ENCODE measurements at regions not wholly inside any gene's neighbourhood (a gene's known extent, or its start where the extent isn't known, plus 50 kb on each side); places are given as distances from the start of the nearest gene placed in this dataset.

DNA sequence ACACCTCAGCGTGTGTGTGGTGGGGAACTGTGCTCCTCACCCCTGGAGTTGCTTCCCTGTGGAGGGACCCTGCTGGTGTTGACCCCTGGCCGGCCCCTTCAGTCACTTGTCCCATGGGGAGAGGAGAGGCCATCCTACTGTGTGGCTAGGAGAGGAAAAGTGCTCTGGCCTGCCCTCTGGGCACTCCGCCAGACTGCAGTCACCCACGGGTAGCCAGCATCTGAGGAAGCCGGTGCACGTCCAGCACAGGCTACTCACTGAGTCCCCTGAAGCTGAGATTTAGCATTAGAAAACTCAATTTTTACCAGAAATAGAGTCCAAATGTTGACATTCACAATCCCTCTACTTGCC is 211.5 kb upstream of the RAB6C start:
- dilution Hi-C loops (cut with MboI; ENCODE audit: extremely low pct_ligation_motif_present, low sequenced_read_pairs) = no loop called here
- intact Hi-C loops (cut with micrococcal nuclease) = no loop called here
- Histone ChIP-seq H3K9me1 (replicated peaks; ENCODE audit: control insufficient read depth, extremely low read depth, insufficient read depth, low read length) (no peaks in the 10 kb centered on the region), H3K79me2 (ENCODE audit: control insufficient read depth, insufficient read depth, low read length) (no peaks in the 10 kb centered on the region), H3K4me3 (replicated peaks in 1 of 3; ENCODE audit: insufficient read depth in 1 of 3, low read depth in 1 of 3, low read length in 3 of 3) (no peak overlapping the region), H4K20me1 (replicated peaks; ENCODE audit: control insufficient read depth, extremely low read depth, insufficient read depth, low read length) (no peaks in the 10 kb centered on the region), H3K9ac (replicated peaks; ENCODE audit: extremely low read depth, insufficient read depth, low read length) (no peak overlapping the region), H3K27ac (ENCODE audit: insufficient read depth, low read depth, low read length) (no peak overlapping the region), H3K36me3 (ENCODE audit: control insufficient read depth in 2 of 2, extremely low read depth in 1 of 2, insufficient read depth in 2 of 2, low read length in 2 of 2) (no peaks in the 10 kb centered on the region), H3K27me3 (ENCODE audit: control insufficient read depth in 2 of 2, insufficient read depth in 2 of 2, low read length in 2 of 2) (no peaks in the 10 kb centered on the region), H3K4me1 (ENCODE audit: control insufficient read depth, extremely low read depth, insufficient read depth, low read length) (no peaks in the 10 kb centered on the region), H2AFZ (ENCODE audit: low read depth, low read length) (no peak overlapping the region), H3K4me2 (ENCODE audit: insufficient read depth, low read length) (no peak overlapping the region), H3K9me3 (replicated peaks; ENCODE audit: control insufficient read depth, insufficient read depth, low read length) (peaks cover 4% of the 10 kb centered on the region)
- TF ChIP-seq POLR2A (IDR thresholded peaks at IDR 0.05; ENCODE audit: low read depth, low read length) (no peak), JUN (IDR thresholded peaks at IDR 0.05; ENCODE audit: borderline replicate concordance, insufficient read depth, insufficient read length, low read depth) (no peak)
- TF ChIP-seq, protein P1, sequence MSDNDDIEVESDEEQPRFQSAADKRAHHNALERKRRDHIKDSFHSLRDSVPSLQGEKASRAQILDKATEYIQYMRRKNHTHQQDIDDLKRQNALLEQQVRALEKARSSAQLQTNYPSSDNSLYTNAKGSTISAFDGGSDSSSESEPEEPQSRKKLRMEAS (IDR thresholded peaks at IDR 0.05; ENCODE audit: insufficient read depth, insufficient read length) = no peak
- BruUV-seq (replicated peaks) = no TSS peak
- POLR2A ChIA-PET = no interaction called here
- FAIRE-seq (no peak), DNase-seq (ENCODE audit: low read depth, low spot score) (no peak)
- CTCF ChIA-PET = no interaction called here

GRCh38 chr2:129768485-129769184 is 210.8 kb upstream of the RAB6C start:
- intact Hi-C loops (cut with micrococcal nuclease) = no loop called here
- Histone ChIP-seq H3K4me1 (ENCODE audit: control insufficient read depth, extremely low read depth, insufficient read depth, low read length) (no peaks in the 10 kb centered on the region), H3K4me2 (ENCODE audit: insufficient read depth, low read length) (no peak overlapping the region), H4K20me1 (replicated peaks; ENCODE audit: control insufficient read depth, extremely low read depth, insufficient read depth, low read length) (no peaks in the 10 kb centered on the region), H3K9ac (replicated peaks; ENCODE audit: extremely low read depth, insufficient read depth, low read length) (no peak overlapping the region), H2AFZ (ENCODE audit: low read depth, low read length) (no peak overlapping the region), H3K79me2 (ENCODE audit: control insufficient read depth, insufficient read depth, low read length) (no peaks in the 10 kb centered on the region), H3K9me1 (replicated peaks; ENCODE audit: control insufficient read depth, extremely low read depth, insufficient read depth, low read length) (no peaks in the 10 kb centered on the region), H3K36me3 (ENCODE audit: control insufficient read depth in 2 of 2, extremely low read depth in 1 of 2, insufficient read depth in 2 of 2, low read length in 2 of 2) (no peaks in the 10 kb centered on the region), H3K27me3 (ENCODE audit: control insufficient read depth in 2 of 2, insufficient read depth in 2 of 2, low read length in 2 of 2) (no peaks in the 10 kb centered on the region), H3K4me3 (replicated peaks in 1 of 3; ENCODE audit: insufficient read depth in 1 of 3, low read depth in 1 of 3, low read length in 3 of 3) (no peak overlapping the region), H3K27ac (ENCODE audit: insufficient read depth, low read depth, low read length) (no peak overlapping the region), H3K9me3 (replicated peaks; ENCODE audit: control insufficient read depth, insufficient read depth, low read length) (peaks cover 4% of the 10 kb centered on the region)
- no peak for FAIRE-seq
- no TSS peak for BruUV-seq (replicated peaks)
- dilution Hi-C loops (cut with MboI; ENCODE audit: extremely low pct_ligation_motif_present, low sequenced_read_pairs) = no loop called here
- CTCF ChIA-PET = no interaction called here
- POLR2A ChIA-PET = no interaction called here
- no peak for TF ChIP-seq GATA2 (IDR thresholded peaks at IDR 0.05; ENCODE audit: insufficient read depth, insufficient read length, low read depth, low read length)
- no peak for TF ChIP-seq FOS (IDR thresholded peaks at IDR 0.05; ENCODE audit: borderline replicate concordance, insufficient read depth, low read length)
- no peak for TF ChIP-seq CTCF (IDR thresholded peaks at IDR 0.05; ENCODE audit: extremely low read depth in 1 of 2, insufficient read depth in 1 of 2, low read depth in 1 of 2, low read length in 2 of 2)
- no peak for TF ChIP-seq MYC (IDR thresholded peaks at IDR 0.05; ENCODE audit: low read depth, low read length)
- no peak for TF ChIP-seq POLR2AphosphoS5 (IDR thresholded peaks at IDR 0.05; ENCODE audit: insufficient read depth, low read depth, low read length)
- TF ChIP-seq, protein P1 (IDR thresholded peaks at IDR 0.05; ENCODE audit: insufficient read depth, insufficient read length) = no peak
- no peak for TF ChIP-seq POLR2A (IDR thresholded peaks at IDR 0.05; ENCODE audit: low read depth, low read length)
- TF ChIP-seq EZH2 (IDR thresholded peaks at IDR 0.05; ENCODE audit: borderline replicate concordance, low read depth, low read length, severe bottlenecking) = no peak
- TF ChIP-seq JUN (IDR thresholded peaks at IDR 0.05; ENCODE audit: borderline replicate concordance, insufficient read depth, insufficient read length, low read depth) = no peak
- no peak for DNase-seq (ENCODE audit: low read depth, low spot score)
